Activated naive CD4-positive, alpha-beta T cell treated with anti-CD3 and anti-CD28 coated beads, Interleukin-2, amount 50 U/mL, for 24 hours (primary cell): ENCODE measurements at regions not wholly inside any gene's neighbourhood (a gene's known extent, or its start where the extent isn't known, plus 50 kb on each side); places are given as distances from the start of the nearest gene placed in this dataset.

Experiments
- H3K27ac Mint-ChIP-seq: one replicate; pipeline ENCODE4 v1.8.0; 2021; ENCODE audit warnings: mild to moderate bottlenecking, mixed read lengths
- H3K27me3 Mint-ChIP-seq: one replicate; pipeline ENCODE4 v1.8.0; 2021; ENCODE audit warnings: mixed read lengths
- H3K36me3 Mint-ChIP-seq: one replicate; pipeline ENCODE4 v1.8.0; 2021; ENCODE audit warnings: mixed read lengths
- H3K4me1 Mint-ChIP-seq: one replicate; pipeline ENCODE4 v1.8.0; 2021; ENCODE audit warnings: mixed read lengths
- H3K4me3 Mint-ChIP-seq: one replicate; pipeline ENCODE4 v1.8.0; 2021; ENCODE audit warnings: mild to moderate bottlenecking, mixed read lengths
- H3K9me3 Mint-ChIP-seq: one replicate; pipeline ENCODE4 v1.8.0; 2021; ENCODE audit warnings: mixed read lengths

DNA sequence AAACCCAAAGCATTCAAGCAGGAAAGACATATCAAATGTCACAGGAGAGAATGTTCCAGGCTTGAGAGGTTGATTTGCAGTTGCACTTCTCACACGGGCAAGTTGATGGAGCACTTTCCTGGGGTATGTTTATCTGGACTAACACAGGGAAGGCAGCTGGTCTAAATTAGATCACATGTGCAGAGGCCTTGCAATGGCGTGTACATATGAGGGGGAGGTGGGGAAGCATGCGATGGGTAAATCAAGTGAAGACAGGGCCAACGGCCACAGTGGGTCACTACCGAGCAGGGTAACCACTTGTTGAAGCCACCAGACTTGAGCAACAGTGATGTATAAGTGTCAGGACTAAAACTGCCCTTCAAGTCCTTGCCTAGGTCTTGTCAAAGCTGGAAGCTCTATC lies 156.6 kb upstream of the MAF start:
- H3K27me3 Mint-ChIP-seq = peaks cover 13% of the 10 kb centered on the region
- no peak overlapping the region for H3K27ac Mint-ChIP-seq
- no peaks in the 10 kb centered on the region for H3K9me3 Mint-ChIP-seq

GRCh38 chr16:79756571-79756970 lies 156.0 kb upstream of the MAF start:
- H3K4me1 Mint-ChIP-seq = peaks cover 11% of the 10 kb centered on the region
- H3K27me3 Mint-ChIP-seq = peaks cover 16% of the 10 kb centered on the region
- H3K4me3 Mint-ChIP-seq = no peak overlapping the region
- H3K27ac Mint-ChIP-seq = no peak overlapping the region
- no peaks in the 10 kb centered on the region for H3K36me3 Mint-ChIP-seq
- no peaks in the 10 kb centered on the region for H3K9me3 Mint-ChIP-seq

More for the DNA sequence above, 156.6 kb upstream of the MAF start:
- Mint-ChIP-seq H3K4me1 (peaks cover 11% of the 10 kb centered on the region), H3K4me3 (no peak overlapping the region), H3K36me3 (no peaks in the 10 kb centered on the region)

DNA sequence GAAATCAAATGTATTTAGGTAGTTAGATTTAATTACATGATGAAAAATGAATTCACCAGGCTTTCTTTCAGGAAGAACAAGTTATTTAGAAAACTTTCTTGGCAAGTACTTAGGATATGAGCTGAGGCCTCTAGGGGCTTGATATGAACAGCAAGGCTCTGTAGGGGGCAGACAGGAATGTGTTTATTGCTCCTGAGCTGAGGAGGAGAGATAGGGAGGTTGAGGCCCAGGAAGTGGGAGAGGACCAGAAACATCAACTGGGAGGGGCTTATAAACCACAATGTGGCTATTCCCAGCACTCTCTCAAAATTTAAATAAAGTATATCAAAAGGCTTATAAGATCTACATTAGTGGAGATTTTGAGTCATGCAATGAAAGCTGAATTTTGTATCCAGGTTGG lies 154.0 kb upstream of the MAF start:
- Mint-ChIP-seq H3K36me3 (no peaks in the 10 kb centered on the region), H3K4me3 (no peak overlapping the region), H3K27me3 (peaks cover 17% of the 10 kb centered on the region), H3K9me3 (peaks cover 5% of the 10 kb centered on the region), H3K4me1 (peaks cover 11% of the 10 kb centered on the region), H3K27ac (peak overlapping the region; percentile 5)

DNA sequence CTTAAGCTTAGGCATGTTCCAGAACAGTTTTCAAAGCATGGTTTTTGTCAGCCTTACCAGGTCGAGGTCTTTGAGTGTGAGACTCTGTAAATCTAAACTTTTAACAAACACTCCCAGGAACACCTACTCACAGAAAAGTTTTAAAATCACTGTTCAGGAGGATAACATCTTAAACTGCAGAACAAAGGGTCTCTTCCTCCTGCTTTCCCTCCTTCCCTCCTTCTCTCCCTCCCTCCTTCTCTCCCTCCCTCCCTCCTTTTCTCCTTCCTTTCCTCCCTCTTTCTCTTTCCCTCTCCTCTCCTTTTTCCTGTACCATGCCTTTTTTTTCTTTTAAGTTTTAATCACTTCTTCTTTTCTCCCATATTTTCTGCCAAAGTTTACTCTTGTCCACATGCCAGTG lies 153.5 kb upstream of the MAF start:
- Mint-ChIP-seq H3K36me3 (peaks cover 2% of the 10 kb centered on the region), H3K4me3 (no peak overlapping the region), H3K27ac (peak overlapping the region; percentile 5), H3K9me3 (peaks cover 7% of the 10 kb centered on the region), H3K4me1 (peaks cover 11% of the 10 kb centered on the region), H3K27me3 (peaks cover 17% of the 10 kb centered on the region)

- Mint-ChIP-seq H3K27me3 (peaks cover 17% of the 10 kb centered on the region), H3K27ac (no peak overlapping the region), H3K36me3 (peaks cover 2% of the 10 kb centered on the region), H3K9me3 (peaks cover 7% of the 10 kb centered on the region), H3K4me3 (no peak overlapping the region), H3K4me1 (peaks cover 11% of the 10 kb centered on the region)
Observed at GRCh38 chr16:79753286-79753685, 152.7 kb upstream of the MAF start.

DNA sequence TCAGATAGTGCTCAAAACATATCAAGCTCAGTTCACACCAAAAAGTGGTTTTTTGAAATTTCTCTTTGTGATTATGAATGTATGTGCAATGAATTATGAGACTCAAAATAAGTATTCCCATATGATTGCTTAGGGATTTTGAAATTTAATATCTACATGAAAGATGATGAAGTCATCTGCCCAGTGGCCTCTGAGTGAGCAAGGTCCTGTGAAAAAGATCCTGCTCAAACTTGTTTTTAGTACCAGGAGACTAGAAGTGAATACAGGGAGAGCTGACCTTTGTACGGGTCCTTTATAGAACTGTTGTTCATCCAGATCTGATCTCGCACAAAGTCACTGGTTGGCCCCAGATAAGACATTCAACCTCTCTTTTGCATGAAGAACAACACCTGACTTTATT lies 151.9 kb upstream of the MAF start:
- Mint-ChIP-seq H3K9me3 (peaks cover 7% of the 10 kb centered on the region), H3K4me1 (peaks cover 11% of the 10 kb centered on the region), H3K27me3 (peaks cover 19% of the 10 kb centered on the region), H3K36me3 (peaks cover 2% of the 10 kb centered on the region), H3K4me3 (no peak overlapping the region), H3K27ac (no peak overlapping the region)

GRCh38 chr16:79751471-79752184 lies 151.1 kb upstream of the MAF start:
- Mint-ChIP-seq H3K4me1 (peaks cover 11% of the 10 kb centered on the region), H3K9me3 (peaks cover 7% of the 10 kb centered on the region), H3K27ac (no peak overlapping the region), H3K27me3 (peaks cover 19% of the 10 kb centered on the region), H3K36me3 (peaks cover 2% of the 10 kb centered on the region), H3K4me3 (no peak overlapping the region)

- Mint-ChIP-seq H3K27ac (no peak overlapping the region), H3K4me1 (peaks cover 11% of the 10 kb centered on the region), H3K9me3 (peaks cover 7% of the 10 kb centered on the region), H3K27me3 (peaks cover 19% of the 10 kb centered on the region), H3K4me3 (no peak overlapping the region), H3K36me3 (peaks cover 2% of the 10 kb centered on the region)
Observed at GRCh38 chr16:79750311-79750710, 149.8 kb upstream of the MAF start.

DNA sequence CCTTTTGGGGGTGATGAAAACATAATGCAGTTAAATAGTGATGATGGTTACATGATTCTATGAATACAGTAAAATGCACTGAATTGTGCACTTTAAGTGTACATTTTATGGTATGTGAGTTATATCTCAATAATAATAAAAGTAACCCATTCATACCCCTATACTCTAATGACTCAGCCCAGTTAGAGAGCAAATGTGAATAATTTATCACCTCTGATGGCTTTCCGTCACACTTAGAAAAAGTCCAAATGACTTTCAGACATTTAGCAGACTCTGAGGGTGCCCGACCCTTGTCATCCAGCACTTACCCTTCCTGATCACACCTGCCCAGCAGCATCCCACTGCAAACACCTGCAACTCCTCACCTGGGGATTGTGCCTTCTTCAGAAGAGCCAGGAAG lies 148.1 kb upstream of the MAF start:
- Mint-ChIP-seq H3K4me3 (no peak overlapping the region), H3K9me3 (peaks cover 7% of the 10 kb centered on the region), H3K36me3 (peaks cover 2% of the 10 kb centered on the region), H3K27me3 (peaks cover 14% of the 10 kb centered on the region), H3K27ac (no peak overlapping the region), H3K4me1 (no peaks in the 10 kb centered on the region)

- H3K4me3 Mint-ChIP-seq = no peak overlapping the region
- H3K9me3 Mint-ChIP-seq = peaks cover 7% of the 10 kb centered on the region
- H3K27me3 Mint-ChIP-seq = peaks cover 9% of the 10 kb centered on the region
- peaks cover 2% of the 10 kb centered on the region for H3K36me3 Mint-ChIP-seq
- no peaks in the 10 kb centered on the region for H3K4me1 Mint-ChIP-seq
- H3K27ac Mint-ChIP-seq = no peak overlapping the region
Observed at GRCh38 chr16:79747688-79748087, 147.2 kb upstream of the MAF start.

DNA sequence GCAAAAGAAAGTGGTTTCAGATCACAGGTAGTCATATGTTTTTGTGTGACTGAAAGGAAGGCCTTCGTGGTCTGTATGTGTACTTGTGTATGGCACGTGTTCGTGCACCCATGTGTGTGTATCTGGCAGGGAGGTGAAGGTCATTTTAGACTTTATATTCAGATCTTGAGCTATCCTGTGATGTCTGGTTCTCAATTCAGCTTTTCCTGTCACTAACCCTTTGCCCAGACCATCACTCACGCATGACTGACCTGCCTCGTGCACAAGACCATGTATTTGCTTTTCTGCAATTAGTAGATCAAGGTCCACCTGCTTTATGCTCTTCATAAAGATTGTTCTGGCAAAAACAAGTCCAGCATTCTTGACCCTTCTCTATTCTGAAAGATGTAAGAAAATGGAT lies 139.7 kb upstream of the MAF start:
- H3K4me3 Mint-ChIP-seq = no peak overlapping the region
- no peaks in the 10 kb centered on the region for H3K36me3 Mint-ChIP-seq
- no peak overlapping the region for H3K27ac Mint-ChIP-seq

GRCh38 chr16:79735271-79735670 lies 134.7 kb upstream of the MAF start:
- H3K4me3 Mint-ChIP-seq = no peak overlapping the region
- no peaks in the 10 kb centered on the region for H3K4me1 Mint-ChIP-seq
- no peaks in the 10 kb centered on the region for H3K36me3 Mint-ChIP-seq
- H3K9me3 Mint-ChIP-seq = no peaks in the 10 kb centered on the region
- H3K27ac Mint-ChIP-seq = no peak overlapping the region
- peaks cover 3% of the 10 kb centered on the region for H3K27me3 Mint-ChIP-seq

More for the DNA sequence above, 139.7 kb upstream of the MAF start:
- Mint-ChIP-seq H3K27me3 (no peaks in the 10 kb centered on the region), H3K4me1 (no peaks in the 10 kb centered on the region), H3K9me3 (no peaks in the 10 kb centered on the region)

DNA sequence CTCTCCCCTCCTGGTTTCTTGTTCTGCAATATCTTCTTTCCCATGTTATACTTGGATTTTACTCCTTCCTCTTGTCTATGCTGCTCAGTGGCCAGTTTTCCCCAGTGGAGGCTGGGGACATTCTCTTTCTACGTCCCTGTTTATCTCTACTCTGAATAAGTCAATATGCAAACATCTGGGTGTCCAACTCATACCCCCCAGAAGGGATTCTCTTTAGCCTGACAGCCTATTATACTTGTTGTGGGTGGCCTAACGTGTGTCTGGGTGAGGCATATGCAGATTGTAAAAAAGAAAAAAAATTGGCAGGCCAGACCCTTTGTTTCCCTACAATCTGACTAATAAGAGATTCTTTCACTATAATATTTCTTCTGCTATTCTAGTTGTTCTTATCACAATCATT lies 134.2 kb upstream of the MAF start:
- H3K9me3 Mint-ChIP-seq = no peaks in the 10 kb centered on the region
- peaks cover 3% of the 10 kb centered on the region for H3K27me3 Mint-ChIP-seq
- no peaks in the 10 kb centered on the region for H3K36me3 Mint-ChIP-seq
- H3K4me3 Mint-ChIP-seq = no peak overlapping the region
- no peak overlapping the region for H3K27ac Mint-ChIP-seq
- H3K4me1 Mint-ChIP-seq = no peaks in the 10 kb centered on the region

GRCh38 chr16:79728923-79729240 lies 128.3 kb upstream of the MAF start:
- Mint-ChIP-seq H3K27ac (no peak overlapping the region), H3K4me3 (no peak overlapping the region), H3K27me3 (peaks cover 2% of the 10 kb centered on the region), H3K36me3 (no peaks in the 10 kb centered on the region), H3K9me3 (no peaks in the 10 kb centered on the region), H3K4me1 (no peaks in the 10 kb centered on the region)

GRCh38 chr16:79728048-79728922 lies 127.7 kb upstream of the MAF start:
- H3K27ac Mint-ChIP-seq = no peak overlapping the region
- H3K27me3 Mint-ChIP-seq = peaks cover 2% of the 10 kb centered on the region

DNA sequence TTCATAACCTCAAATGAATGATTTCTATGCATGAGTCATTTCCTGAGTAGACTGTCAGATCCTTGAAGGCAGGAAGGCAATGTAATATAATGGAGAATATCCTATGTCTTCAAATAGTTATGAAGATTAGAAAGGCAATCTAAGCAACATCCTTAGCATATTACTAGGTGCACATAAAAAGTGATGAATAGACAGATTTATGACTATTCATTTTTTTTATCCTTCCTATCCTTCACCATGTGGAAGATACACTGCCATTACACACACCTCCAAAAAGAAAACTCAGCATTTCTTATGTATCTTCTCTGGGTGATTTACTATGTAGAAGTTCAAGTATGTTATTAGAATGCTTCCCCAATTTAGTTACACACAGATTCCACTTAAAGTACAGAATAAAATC lies 126.4 kb upstream of the MAF start:
- Mint-ChIP-seq H3K4me1 (no peaks in the 10 kb centered on the region), H3K36me3 (no peaks in the 10 kb centered on the region), H3K4me3 (no peak overlapping the region), H3K9me3 (peaks cover 5% of the 10 kb centered on the region), H3K27me3 (peaks cover 2% of the 10 kb centered on the region), H3K27ac (no peak overlapping the region)

More at GRCh38 chr16:79728048-79728922, 127.7 kb upstream of the MAF start:
- H3K36me3 Mint-ChIP-seq = no peaks in the 10 kb centered on the region
- H3K4me3 Mint-ChIP-seq = no peak overlapping the region
- no peaks in the 10 kb centered on the region for H3K4me1 Mint-ChIP-seq
- no peaks in the 10 kb centered on the region for H3K9me3 Mint-ChIP-seq
